Upper lobe of left lung (tissue), 6 donors: ENCODE measurements at regions not wholly inside any gene's neighbourhood (a gene's known extent, or its start where the extent isn't known, plus 50 kb on each side); places are given as distances from the start of the nearest gene placed in this dataset.

ENCODE experiments used
- ATAC-seq, 2 donors: fragments of 200-7000 bp; cut with Tn5 transposase; one replicate each; pipeline ENCODE4 v1.9.1; 2022; ENCODE audit warnings: mild to moderate bottlenecking in 2 of 2, moderate library complexity in 2 of 2; ENCODE audit not compliant: low FRiP score in 2 of 2
- DNase-seq, 2 donors: peaks; one replicate each; pipeline ENCODE4 v3.0.0-alpha.2; 2019 to 2020
- H3K27ac ChIP-seq, 4 donors: fragments of 200-600 bp; sonication (generic); one replicate each; pipeline ENCODE4 v1.5.1; 2016 to 2019
- H3K27me3 ChIP-seq, 4 donors: fragments of 200-600 bp; sonication (generic); one replicate each; pipeline ENCODE4 v1.5.1; 2017 to 2019
- H3K36me3 ChIP-seq, 4 donors: fragments of 200-600 bp; sonication (generic); one replicate each; pipeline ENCODE4 v1.5.1; 2016 to 2019
- H3K4me1 ChIP-seq, 4 donors: fragments of 200-600 bp; sonication (generic); one replicate each; pipeline ENCODE4 v1.5.1; 2018 to 2019
- H3K4me3 ChIP-seq, 4 donors: fragments of 200-600 bp; sonication (generic); one replicate each; pipeline ENCODE4 v1.5.1; 2017 to 2019; ENCODE audit warnings: mild to moderate bottlenecking in 2 of 4, moderate library complexity in 1 of 4
- H3K9me3 ChIP-seq, 4 donors: fragments of 200-600 bp; sonication (generic); one replicate each; pipeline ENCODE4 v1.5.1; 2018 to 2019
- EP300 ChIP-seq, 4 donors: sonication (generic); formaldehyde crosslinking; IDR thresholded peaks; one replicate each; pipeline ENCODE4 v1.5.1; 2017; ENCODE audit warnings: antibody characterized with exemption in 4 of 4, control low read depth in 2 of 4
- POLR2A ChIP-seq, 4 donors: fragments of 450-650 bp; IDR thresholded peaks; one replicate each; pipeline ENCODE4 v1.5.1; 2016 to 2017; ENCODE audit warnings: antibody characterized with exemption in 4 of 4, mild to moderate bottlenecking in 2 of 4
- POLR2AphosphoS5 ChIP-seq, 2 donors: sonication (generic); formaldehyde crosslinking; IDR thresholded peaks; one replicate each; pipeline ENCODE4 v1.5.1; 2017; ENCODE audit warnings: antibody characterized with exemption in 2 of 2
- WGBS, 2 donors: methylation state at CpG; one replicate each; pipeline ENCODE4 v1.1.5; 2017 to 2018; 5-methylcytosine and 5-hydroxymethylcytosine counted together
- TF ChIP-seq, protein P1 (sequence below), 6 experiments: fragments of 450-650 bp in 4 of 6; fragments of 200-600 bp in 2 of 6; sonication (generic) in 2 of 6; IDR thresholded peaks; one replicate each; pipeline ENCODE4 v1.5.1; 2016 to 2019; ENCODE audit warnings: antibody characterized with exemption in 6 of 6
- donor health status: DM: no; HTN: no; CAD: no; lungs with moderate emphysema.
- donor health status: DM: no; HTN: yes; CAD: no; lungs with severe emphysema.

DNA sequence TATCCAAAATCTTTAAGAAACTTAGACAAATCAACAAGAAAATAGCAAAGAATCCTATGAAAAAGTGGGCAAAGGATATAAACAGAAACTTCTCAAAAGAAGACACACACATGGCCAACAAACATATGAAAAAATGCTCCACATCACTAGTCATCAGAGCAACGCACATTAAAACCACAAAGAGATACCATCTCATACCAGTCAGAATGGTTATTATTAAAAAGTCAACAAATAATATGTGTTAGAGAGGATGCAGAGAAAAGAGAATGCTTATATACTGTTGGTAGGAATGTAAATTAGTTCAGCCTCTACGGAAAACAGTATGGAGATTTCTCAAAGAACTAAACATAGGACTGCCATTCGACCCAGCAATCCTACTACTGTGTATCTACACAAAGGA lies 212.0 kb upstream of the DTNBP1 start:
- 84 to 85% methylated on average over 3 of the region's 3 CpGs for WGBS, 2 donors
- DNase-seq (no peak), ATAC-seq (no peak)
- Histone ChIP-seq H3K36me3 (no peaks in the 10 kb centered on the region), H3K27ac (no peak overlapping the region), H3K27me3 (no peaks in the 10 kb centered on the region), H3K9me3 (no peaks in the 10 kb centered on the region), H3K4me3 (no peak overlapping the region), H3K4me1 (peaks cover 6 to 18% (median 13%) of the 10 kb centered on the region in 4 donors)
- TF ChIP-seq, protein P1, sequence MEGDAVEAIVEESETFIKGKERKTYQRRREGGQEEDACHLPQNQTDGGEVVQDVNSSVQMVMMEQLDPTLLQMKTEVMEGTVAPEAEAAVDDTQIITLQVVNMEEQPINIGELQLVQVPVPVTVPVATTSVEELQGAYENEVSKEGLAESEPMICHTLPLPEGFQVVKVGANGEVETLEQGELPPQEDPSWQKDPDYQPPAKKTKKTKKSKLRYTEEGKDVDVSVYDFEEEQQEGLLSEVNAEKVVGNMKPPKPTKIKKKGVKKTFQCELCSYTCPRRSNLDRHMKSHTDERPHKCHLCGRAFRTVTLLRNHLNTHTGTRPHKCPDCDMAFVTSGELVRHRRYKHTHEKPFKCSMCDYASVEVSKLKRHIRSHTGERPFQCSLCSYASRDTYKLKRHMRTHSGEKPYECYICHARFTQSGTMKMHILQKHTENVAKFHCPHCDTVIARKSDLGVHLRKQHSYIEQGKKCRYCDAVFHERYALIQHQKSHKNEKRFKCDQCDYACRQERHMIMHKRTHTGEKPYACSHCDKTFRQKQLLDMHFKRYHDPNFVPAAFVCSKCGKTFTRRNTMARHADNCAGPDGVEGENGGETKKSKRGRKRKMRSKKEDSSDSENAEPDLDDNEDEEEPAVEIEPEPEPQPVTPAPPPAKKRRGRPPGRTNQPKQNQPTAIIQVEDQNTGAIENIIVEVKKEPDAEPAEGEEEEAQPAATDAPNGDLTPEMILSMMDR (IDR thresholded peaks at IDR 0.05) = no peak
- no peak for TF ChIP-seq POLR2AphosphoS5 (IDR thresholded peaks at IDR 0.05)

DNA sequence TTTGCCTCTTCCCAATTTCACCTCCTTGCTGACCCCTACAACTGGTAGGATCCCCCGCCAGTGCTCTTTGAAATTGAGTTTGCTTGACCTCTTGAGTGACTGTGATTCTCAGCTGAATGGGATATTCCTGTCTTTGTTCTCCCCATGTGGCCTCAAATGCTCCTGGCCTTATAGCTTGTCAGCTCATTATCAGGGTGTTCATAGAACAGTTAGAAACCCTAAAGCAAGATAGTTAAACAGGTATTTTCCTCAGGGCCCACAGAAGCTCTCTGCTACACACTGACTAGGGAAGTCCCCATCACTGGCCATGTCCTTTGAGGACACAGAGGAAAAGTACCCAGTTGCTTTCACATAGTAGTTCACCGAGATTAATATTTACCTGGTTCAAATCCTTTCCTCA lies 211.5 kb upstream of the DTNBP1 start:
- ATAC-seq = no peak
- 83 to 87% methylated on average over 2 of the region's 2 CpGs for whole genome bisulfite sequencing, 2 donors

DNA sequence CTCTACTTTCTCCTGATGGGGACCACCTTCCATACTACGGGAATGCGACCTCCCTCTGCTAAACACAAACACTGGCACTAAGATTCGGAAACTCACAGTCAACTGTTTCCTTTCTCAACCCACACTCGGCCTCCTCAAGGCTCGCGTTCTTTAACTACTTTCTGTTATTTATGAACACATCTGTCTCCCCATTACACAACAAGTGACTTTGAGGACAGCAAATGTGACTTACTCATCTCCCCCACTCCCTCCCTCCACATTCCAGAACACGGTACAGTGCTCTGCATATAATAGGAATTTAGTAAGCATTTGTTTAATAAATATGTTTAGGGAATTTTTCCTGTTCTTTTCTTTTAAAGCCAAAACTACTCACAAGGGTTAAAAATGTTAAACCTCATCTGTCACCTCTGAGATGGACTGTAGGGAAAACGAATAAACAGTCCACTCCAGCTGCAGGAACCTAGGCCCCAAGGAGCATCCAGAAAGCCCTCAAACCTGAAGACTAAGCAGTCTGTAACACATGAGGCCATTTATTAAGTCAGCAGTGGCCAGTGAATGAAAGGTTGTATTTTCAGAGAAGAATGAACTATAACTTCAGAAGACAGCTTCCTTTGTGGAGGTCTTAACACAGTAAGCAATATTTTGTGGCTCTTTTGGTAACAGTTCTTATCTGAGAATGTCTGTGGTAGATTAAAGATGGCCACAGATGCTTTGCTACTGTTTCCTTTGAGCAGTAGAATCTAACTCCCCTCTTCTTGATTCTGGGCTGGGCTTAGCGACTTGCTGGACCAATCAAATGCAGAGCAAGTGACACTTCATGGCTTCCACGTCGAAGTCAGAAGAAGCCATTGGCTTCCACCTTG lies 209.6 kb upstream of the DTNBP1 start:
- no peak overlapping the region for H3K4me3 ChIP-seq
- H3K4me1 ChIP-seq = peaks cover 0 to 9% (median 6%) of the 10 kb centered on the region in 4 donors
- no peaks in the 10 kb centered on the region for H3K36me3 ChIP-seq
- 64 to 74% methylated on average over 11 of the region's 11 CpGs for WGBS, 2 donors
- no peak for DNase-seq
- no peak for ATAC-seq
- TF ChIP-seq, protein P1 (IDR thresholded peaks at IDR 0.05) = no peak
- TF ChIP-seq POLR2A (IDR thresholded peaks at IDR 0.05) (no peak), POLR2AphosphoS5 (IDR thresholded peaks at IDR 0.05) (peak in 1 of 2 donors; percentile 17)
- H3K27me3 ChIP-seq = no peaks in the 10 kb centered on the region
- H3K27ac ChIP-seq = no peak overlapping the region
- no peaks in the 10 kb centered on the region for H3K9me3 ChIP-seq

More for the DNA sequence above, 211.5 kb upstream of the DTNBP1 start:
- Histone ChIP-seq H3K27ac (no peak overlapping the region), H3K4me3 (no peak overlapping the region), H3K4me1 (peaks cover 1 to 14% (median 9%) of the 10 kb centered on the region in 4 donors), H3K27me3 (no peaks in the 10 kb centered on the region), H3K9me3 (no peaks in the 10 kb centered on the region), H3K36me3 (no peaks in the 10 kb centered on the region)
- DNase-seq = no peak
- TF ChIP-seq EP300 (IDR thresholded peaks at IDR 0.05) (no peak), POLR2AphosphoS5 (IDR thresholded peaks at IDR 0.05) (no peak), POLR2A (IDR thresholded peaks at IDR 0.05) (no peak)
- TF ChIP-seq, protein P1 (IDR thresholded peaks at IDR 0.05) = no peak

DNA sequence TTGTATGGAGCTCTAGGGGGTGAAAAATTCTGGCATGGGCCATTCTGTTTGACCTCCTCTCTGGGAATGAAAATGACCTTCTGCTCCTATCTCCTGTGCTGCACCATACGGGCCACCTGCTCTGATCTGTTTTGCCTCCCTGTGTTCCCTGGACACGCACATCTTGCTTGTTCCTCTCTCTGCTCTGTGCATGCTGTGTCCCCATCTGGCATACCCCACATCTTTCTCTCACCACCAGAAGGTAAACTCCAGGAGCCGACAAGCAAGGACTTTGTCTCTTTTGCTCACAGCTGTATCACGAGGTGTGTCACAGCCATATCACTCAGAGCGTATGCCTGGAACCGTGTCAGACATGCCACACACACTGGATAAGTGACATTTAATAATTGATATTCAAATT lies 208.4 kb upstream of the DTNBP1 start:
- no peaks in the 10 kb centered on the region for H3K36me3 ChIP-seq
- TF ChIP-seq POLR2AphosphoS5 (IDR thresholded peaks at IDR 0.05) = no peak
- TF ChIP-seq, protein P1 (IDR thresholded peaks at IDR 0.05) = no peak
- ATAC-seq = no peak
- no peak overlapping the region for H3K27ac ChIP-seq
- no peaks in the 10 kb centered on the region for H3K9me3 ChIP-seq
- no peak overlapping the region for H3K4me3 ChIP-seq
- WGBS, 2 donors = 94% methylated on average over 6 of the region's 6 CpGs
- H3K4me1 ChIP-seq = peaks cover 0 to 9% (median 6%) of the 10 kb centered on the region in 4 donors
- DNase-seq = no peak
- H3K27me3 ChIP-seq = no peaks in the 10 kb centered on the region
